ENCODE measurements at regions not wholly inside any gene's neighbourhood (a gene's known extent, or its start where the extent isn't known, plus 50 kb on each side); places are given as distances from the start of the nearest gene placed in this dataset.
A peak's percentile ranks its signal among the peaks of the same experiment; 100 is the strongest.
"Not testable (repeated sequence)": the region's sequence is repeated elsewhere in the genome, so short reads cannot be mapped to it uniquely, and the experiment has no call there.

DNA sequence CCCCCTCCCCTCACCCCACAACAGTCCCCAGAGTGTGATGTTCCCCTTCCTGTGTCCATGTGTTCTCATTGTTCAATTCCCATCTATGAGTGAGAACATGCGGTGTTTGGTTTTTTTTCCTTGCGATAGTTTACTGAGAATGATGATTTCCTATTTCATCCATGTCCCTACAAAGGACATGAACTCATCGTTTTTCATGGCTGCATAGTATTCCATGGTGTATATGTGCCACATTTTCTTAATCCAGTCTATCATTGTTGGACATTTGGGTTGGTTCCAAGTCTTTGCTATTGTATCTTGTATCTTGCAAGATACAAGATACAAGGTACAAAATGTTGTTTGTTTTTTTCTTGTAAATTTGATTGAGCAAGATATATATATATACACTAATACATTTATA is 263.9 kb downstream of the GATA3 start:
- POLR2A ChIA-PET, result interaction anchor here in 1 of 2 donors (1.0 kb wide), 1 partner anchor 14 kb away, joined by 3 read pairs; no protein-coding TSS in a partner anchor

DNA sequence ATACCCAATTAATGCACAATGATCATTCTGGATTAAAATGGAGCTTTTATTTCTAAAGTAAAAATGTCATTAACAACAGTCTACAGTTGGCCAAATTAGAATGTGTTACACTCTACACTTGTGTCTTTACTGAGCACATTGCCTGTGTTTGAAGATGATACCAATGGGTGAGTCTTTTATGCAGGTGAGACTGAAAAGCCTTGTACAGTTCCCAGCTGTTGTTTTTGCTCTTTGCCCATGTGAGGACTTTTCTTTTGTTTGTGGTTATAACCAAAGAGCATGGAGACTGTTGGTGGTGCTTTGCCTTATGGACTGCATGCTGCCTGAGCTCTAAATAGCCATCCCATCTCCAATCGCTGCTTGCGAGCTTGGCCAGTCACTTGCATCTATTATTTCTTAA is 264.5 kb downstream of the GATA3 start:
- CTCF ChIA-PET, result interaction anchor here in 1 of 2 donors (0.7 to 1.2 kb wide), 2 partner anchors 101 to 450 kb away, joined by 3 read pairs; no protein-coding TSS in a partner anchor

More for the DNA sequence above, 263.9 kb downstream of the GATA3 start:
- ATAC-seq (replicated peaks in 1 of 4); CTCF ChIA-PET; H3K4me3 Mint-ChIP-seq; H3K9me3 Mint-ChIP-seq; H3K4me1 Mint-ChIP-seq; H3K4me3 ChIP-seq (ENCODE audit: control insufficient read depth in 1 of 2, extremely low read depth in 1 of 2, low read length in 1 of 2); H3K27me3 ChIP-seq (replicated peaks in 1 of 2; ENCODE audit: control insufficient read depth in 2 of 2, extremely low read depth in 1 of 2, insufficient read depth in 2 of 2, low read length in 1 of 2); H3K36me3 Mint-ChIP-seq; H3K9me3 ChIP-seq; H3K36me3 ChIP-seq (ENCODE audit: control insufficient read depth in 2 of 2, extremely low read depth in 1 of 2, insufficient read depth in 1 of 2, low read length in 1 of 2); H3K27me3 Mint-ChIP-seq; H3K27ac ChIP-seq (ENCODE audit: low read length); DNase-seq; H3K27ac Mint-ChIP-seq; H3K4me1 ChIP-seq (ENCODE audit: control insufficient read depth in 1 of 2, extremely low read depth in 1 of 2, insufficient read depth in 2 of 2, low read length in 2 of 2): not testable (repeated sequence)
- no CpG with 5 or more reads among the region's 3 CpGs for WGBS (ENCODE audit: insufficient coverage)

DNA sequence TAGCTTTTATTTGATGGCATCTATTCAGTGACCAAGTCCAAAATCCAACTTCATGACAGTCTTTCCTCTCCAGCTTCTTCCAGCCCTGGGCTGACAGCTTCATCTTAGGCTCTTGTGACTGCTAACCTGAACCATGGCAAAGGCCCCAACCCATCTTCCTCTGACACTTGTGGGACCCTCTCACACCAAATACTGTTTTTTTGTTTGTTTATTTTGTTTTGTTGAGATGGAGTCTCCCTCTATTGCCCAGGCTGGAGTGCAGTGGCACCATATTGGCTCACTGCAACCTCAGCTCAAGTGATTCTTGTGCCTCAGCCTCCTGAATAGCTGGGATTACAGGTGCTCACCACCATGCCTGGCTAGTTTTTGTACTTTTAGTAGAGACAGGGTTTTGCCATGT is 265.2 kb downstream of the GATA3 start:
- H3K36me3 ChIP-seq (ENCODE audit: control insufficient read depth in 2 of 2, extremely low read depth in 1 of 2, insufficient read depth in 1 of 2, low read length in 1 of 2), result no peaks in the 10 kb centered on the region
- H3K4me3 Mint-ChIP-seq, result no peak overlapping the region
- no peaks in the 10 kb centered on the region for H3K27me3 ChIP-seq (replicated peaks in 1 of 2; ENCODE audit: control insufficient read depth in 2 of 2, extremely low read depth in 1 of 2, insufficient read depth in 2 of 2, low read length in 1 of 2)
- CTCF ChIA-PET, result interaction anchor here in 1 of 2 donors (0.7 to 1.2 kb wide), 2 partner anchors 102 to 451 kb away, joined by 3 read pairs; no protein-coding TSS in a partner anchor
- H3K27ac ChIP-seq (ENCODE audit: low read length), result no peak overlapping the region
- H3K36me3 Mint-ChIP-seq, result no peaks in the 10 kb centered on the region
- no peak for DNase-seq
- H3K9me3 Mint-ChIP-seq, result no peaks in the 10 kb centered on the region
- peaks cover 0 to 2% of the 10 kb centered on the region in 2 experiments for H3K4me1 ChIP-seq (ENCODE audit: control insufficient read depth in 1 of 2, extremely low read depth in 1 of 2, insufficient read depth in 2 of 2, low read length in 2 of 2)
- H3K9me3 ChIP-seq, result no peaks in the 10 kb centered on the region
- H3K4me3 ChIP-seq (ENCODE audit: control insufficient read depth in 1 of 2, extremely low read depth in 1 of 2, low read length in 1 of 2), result no peak overlapping the region
- H3K27ac Mint-ChIP-seq, result no peak overlapping the region
- peaks cover 0 to 4% (median 0%) of the 10 kb centered on the region in 3 donors for H3K4me1 Mint-ChIP-seq
- no peak for ATAC-seq (replicated peaks in 1 of 4)
- H3K27me3 Mint-ChIP-seq, result peaks cover 0 to 7% of the 10 kb centered on the region in 2 donors
- POLR2A ChIA-PET, result no interaction called here

More for the DNA sequence above, 264.5 kb downstream of the GATA3 start:
- Mint-ChIP-seq H3K4me3 (no peak overlapping the region), H3K9me3 (no peaks in the 10 kb centered on the region), H3K4me1 (peaks cover 0 to 4% (median 2%) of the 10 kb centered on the region in 3 donors), H3K27me3 (peaks cover 0 to 7% of the 10 kb centered on the region in 2 donors), H3K27ac (no peak overlapping the region), H3K36me3 (no peaks in the 10 kb centered on the region)
- DNase-seq (no peak), ATAC-seq (replicated peaks in 1 of 4) (no peak)
- H3K36me3 ChIP-seq (ENCODE audit: control insufficient read depth in 2 of 2, extremely low read depth in 1 of 2, insufficient read depth in 1 of 2, low read length in 1 of 2), result no peaks in the 10 kb centered on the region
- H3K4me3 ChIP-seq (ENCODE audit: control insufficient read depth in 1 of 2, extremely low read depth in 1 of 2, low read length in 1 of 2), result no peak overlapping the region
- WGBS (ENCODE audit: insufficient coverage), result no CpG with 5 or more reads among the region's 2 CpGs
- H3K27me3 ChIP-seq (replicated peaks in 1 of 2; ENCODE audit: control insufficient read depth in 2 of 2, extremely low read depth in 1 of 2, insufficient read depth in 2 of 2, low read length in 1 of 2), result no peaks in the 10 kb centered on the region
- POLR2A ChIA-PET, result interaction anchor here (0.5 to 1.0 kb wide), 2 partner anchors 13 to 20 kb away, joined by 3 read pairs; no protein-coding TSS in a partner anchor
- H3K4me1 ChIP-seq (ENCODE audit: control insufficient read depth in 1 of 2, extremely low read depth in 1 of 2, insufficient read depth in 2 of 2, low read length in 2 of 2), result peaks cover 0 to 2% of the 10 kb centered on the region in 2 experiments
- no peak overlapping the region for H3K27ac ChIP-seq (ENCODE audit: low read length)
- H3K9me3 ChIP-seq, result no peaks in the 10 kb centered on the region

DNA sequence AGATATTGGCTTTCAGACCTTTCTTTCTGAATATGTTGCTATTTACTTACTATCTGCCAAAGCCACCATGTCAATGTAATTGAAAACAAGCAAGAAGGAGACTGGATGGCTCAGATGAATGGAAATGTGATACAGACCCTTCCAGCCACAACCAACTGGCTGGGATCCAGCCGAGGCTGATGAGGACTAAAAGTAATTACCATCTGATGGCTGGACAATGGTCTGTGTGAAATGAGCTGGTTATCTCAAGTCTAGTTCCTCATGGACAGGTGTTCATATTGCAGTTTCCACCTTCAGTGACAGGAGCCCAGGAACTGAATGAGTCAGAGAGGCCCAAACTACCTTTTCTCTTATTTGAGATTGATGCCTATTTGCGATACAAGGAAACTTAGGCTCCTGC is 267.5 kb downstream of the GATA3 start:
- H3K36me3 ChIP-seq (ENCODE audit: control insufficient read depth in 2 of 2, extremely low read depth in 1 of 2, insufficient read depth in 1 of 2, low read length in 1 of 2), result no peaks in the 10 kb centered on the region
- DNase-seq (no peak), ATAC-seq (replicated peaks in 1 of 4) (no peak)
- no CpG with 5 or more reads among the region's 2 CpGs for WGBS (ENCODE audit: insufficient coverage)
- H3K4me1 Mint-ChIP-seq, result peaks cover 12 to 19% (median 15%) of the 10 kb centered on the region in 3 donors
- H3K27ac Mint-ChIP-seq, result no peak overlapping the region
- no peaks in the 10 kb centered on the region for H3K36me3 Mint-ChIP-seq
- H3K4me3 ChIP-seq (ENCODE audit: control insufficient read depth in 1 of 2, extremely low read depth in 1 of 2, low read length in 1 of 2), result no peak overlapping the region
- no peak overlapping the region for H3K27ac ChIP-seq (ENCODE audit: low read length)
- no peaks in the 10 kb centered on the region for H3K27me3 ChIP-seq (replicated peaks in 1 of 2; ENCODE audit: control insufficient read depth in 2 of 2, extremely low read depth in 1 of 2, insufficient read depth in 2 of 2, low read length in 1 of 2)
- peaks cover 8 to 12% of the 10 kb centered on the region in 2 experiments for H3K4me1 ChIP-seq (ENCODE audit: control insufficient read depth in 1 of 2, extremely low read depth in 1 of 2, insufficient read depth in 2 of 2, low read length in 2 of 2)
- POLR2A ChIA-PET, result interaction anchor here in 1 of 2 donors (0.5 kb wide), 1 partner anchor 199 kb away, joined by 4 read pairs; no protein-coding TSS in a partner anchor
- CTCF ChIA-PET, result interaction anchor here in 1 of 2 donors (0.5 kb wide), 1 partner anchor 333 kb away, joined by 5 read pairs; no protein-coding TSS in a partner anchor
- H3K4me3 Mint-ChIP-seq, result no peak overlapping the region
- no peaks in the 10 kb centered on the region for H3K9me3 Mint-ChIP-seq
- peaks cover 0 to 7% of the 10 kb centered on the region in 2 donors for H3K27me3 Mint-ChIP-seq
- H3K9me3 ChIP-seq, result no peaks in the 10 kb centered on the region

DNA sequence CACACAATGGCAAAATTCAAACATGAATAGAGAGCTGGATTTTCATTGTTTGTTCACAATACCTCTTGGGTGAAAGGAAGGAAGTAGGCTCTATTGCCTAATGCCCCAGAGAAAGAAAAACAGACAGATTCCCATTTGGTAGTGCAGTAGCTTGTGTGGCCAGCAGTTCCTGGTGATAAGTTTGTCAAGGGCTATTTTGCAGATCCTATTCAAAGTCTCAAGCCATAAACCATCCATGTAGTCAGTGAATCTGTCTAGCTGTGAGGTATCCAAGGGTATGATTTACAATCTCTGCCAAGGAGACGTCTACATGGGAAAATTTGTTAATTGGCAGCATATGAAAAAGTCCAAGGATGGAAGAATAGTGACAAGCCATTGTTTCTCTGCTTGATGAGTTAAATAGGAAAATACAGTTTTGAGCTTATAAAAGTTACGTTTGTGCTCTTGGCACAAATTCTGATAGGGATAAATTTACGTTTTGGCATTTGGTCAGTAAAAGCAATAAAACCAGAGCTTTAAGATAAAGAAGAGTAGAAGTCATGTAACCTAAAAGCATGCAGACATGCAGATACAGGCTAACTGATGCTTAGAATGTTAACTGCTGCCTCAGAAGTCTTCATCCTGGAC is 269.1 kb downstream of the GATA3 start:
- CTCF ChIA-PET, result no interaction called here
- DNase-seq (no peak), ATAC-seq (replicated peaks in 1 of 4) (no peak)
- no peak overlapping the region for H3K4me3 ChIP-seq (ENCODE audit: control insufficient read depth in 1 of 2, extremely low read depth in 1 of 2, low read length in 1 of 2)
- Mint-ChIP-seq H3K27ac (no peak overlapping the region), H3K9me3 (no peaks in the 10 kb centered on the region), H3K36me3 (no peaks in the 10 kb centered on the region), H3K27me3 (peaks cover 0 to 7% of the 10 kb centered on the region in 2 donors), H3K4me3 (no peak overlapping the region), H3K4me1 (peaks cover 12 to 19% (median 15%) of the 10 kb centered on the region in 3 donors)
- no peaks in the 10 kb centered on the region for H3K36me3 ChIP-seq (ENCODE audit: control insufficient read depth in 2 of 2, extremely low read depth in 1 of 2, insufficient read depth in 1 of 2, low read length in 1 of 2)
- no peaks in the 10 kb centered on the region for H3K27me3 ChIP-seq (replicated peaks in 1 of 2; ENCODE audit: control insufficient read depth in 2 of 2, extremely low read depth in 1 of 2, insufficient read depth in 2 of 2, low read length in 1 of 2)
- H3K27ac ChIP-seq (ENCODE audit: low read length), result no peak overlapping the region
- POLR2A ChIA-PET, result no interaction called here
- WGBS (ENCODE audit: insufficient coverage), result 97% methylated on average over 3 of the region's 3 CpGs
- H3K9me3 ChIP-seq, result no peaks in the 10 kb centered on the region
- peaks cover 8 to 13% of the 10 kb centered on the region in 2 experiments for H3K4me1 ChIP-seq (ENCODE audit: control insufficient read depth in 1 of 2, extremely low read depth in 1 of 2, insufficient read depth in 2 of 2, low read length in 2 of 2)

DNA sequence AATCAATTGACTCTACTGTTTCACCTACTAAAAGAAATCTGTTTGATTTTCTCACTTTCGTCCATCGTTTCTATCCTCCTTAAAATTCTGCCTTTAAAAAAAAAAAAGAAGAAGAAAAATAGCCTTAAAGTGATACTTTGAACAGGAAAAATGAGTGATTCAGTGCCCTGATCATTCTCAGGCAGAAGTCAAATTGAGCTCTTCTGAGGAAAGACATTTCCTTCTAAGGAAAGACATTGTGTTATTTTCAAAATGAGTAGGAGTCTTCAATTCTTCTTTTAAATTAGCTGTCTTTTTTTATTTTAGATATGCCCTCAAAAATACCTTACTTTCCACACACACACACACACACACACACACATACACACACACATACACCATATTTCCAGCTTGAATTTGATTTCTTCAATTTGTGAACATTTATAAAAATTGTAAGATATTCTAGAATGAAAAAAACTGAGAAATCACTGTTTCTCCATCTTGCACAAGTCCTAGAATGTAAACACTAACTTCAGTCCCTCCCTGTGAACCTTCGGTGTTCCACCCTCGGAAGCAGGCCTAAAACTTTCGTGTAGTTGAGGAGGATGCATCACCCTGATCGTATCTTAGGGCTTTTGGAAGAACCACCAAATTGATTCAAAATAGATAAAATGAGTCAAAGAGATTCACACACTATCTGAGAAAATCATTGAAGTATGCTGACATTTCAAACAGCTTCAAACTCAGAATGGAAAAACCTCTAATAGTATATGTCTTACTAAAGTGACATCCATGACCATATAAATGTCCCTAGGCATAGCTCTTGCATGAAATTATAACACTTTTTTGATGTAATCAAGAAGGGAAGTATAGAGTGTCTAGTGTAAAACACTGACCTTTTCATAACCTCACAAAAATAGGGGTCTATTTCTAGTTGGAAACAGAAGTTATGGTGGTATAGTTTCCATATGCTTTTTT is 270.8 kb downstream of the GATA3 start:
- ChIA-PET POLR2A (interaction anchor here (0.6 kb wide), 2 partner anchors 10 to 261 kb away, joined by 3 read pairs; no protein-coding TSS in a partner anchor), CTCF (no interaction called here)
- Histone ChIP-seq H3K27me3 (replicated peaks in 1 of 2; ENCODE audit: control insufficient read depth in 2 of 2, extremely low read depth in 1 of 2, insufficient read depth in 2 of 2, low read length in 1 of 2) (no peaks in the 10 kb centered on the region), H3K9me3 (no peaks in the 10 kb centered on the region), H3K36me3 (ENCODE audit: control insufficient read depth in 2 of 2, extremely low read depth in 1 of 2, insufficient read depth in 1 of 2, low read length in 1 of 2) (no peaks in the 10 kb centered on the region), H3K4me3 (ENCODE audit: control insufficient read depth in 1 of 2, extremely low read depth in 1 of 2, low read length in 1 of 2) (no peak overlapping the region), H3K4me1 (ENCODE audit: control insufficient read depth in 1 of 2, extremely low read depth in 1 of 2, insufficient read depth in 2 of 2, low read length in 2 of 2) (peaks cover 9 to 13% of the 10 kb centered on the region in 2 experiments), H3K27ac (ENCODE audit: low read length) (no peak overlapping the region)
- H3K27ac Mint-ChIP-seq, result peak overlapping the region; percentile 45
- ATAC-seq (replicated peaks in 1 of 4) (peak in 2 of 4 experiments; percentile 20 to 27), DNase-seq (no peak)
- no peaks in the 10 kb centered on the region for H3K9me3 Mint-ChIP-seq
- H3K4me1 Mint-ChIP-seq, result peaks cover 18 to 26% (median 22%) of the 10 kb centered on the region in 3 donors
- H3K4me3 Mint-ChIP-seq, result peak overlapping the region in 1 of 3 donors; percentile 23
- peaks cover 0 to 7% of the 10 kb centered on the region in 2 donors for H3K27me3 Mint-ChIP-seq
- WGBS (ENCODE audit: insufficient coverage), result no CpG with 5 or more reads among the region's 6 CpGs
- H3K36me3 Mint-ChIP-seq, result no peaks in the 10 kb centered on the region
